GM23338 (cell line): ENCODE measurements at regions not wholly inside any gene's neighbourhood (a gene's known extent, or its start where the extent isn't known, plus 50 kb on each side); places are given as distances from the start of the nearest gene placed in this dataset.

Source experiments
- ATAC-seq: fragments of 200-7000 bp; cut with Tn5 transposase; 3 replicates; pipeline ENCODE4 v1.9.1; 2020
- DNase-seq: peaks from one replicate; pipeline ENCODE4 v3.0.0-alpha.2; 2015; ENCODE audit warnings: low spot score
- H2AFZ ChIP-seq: fragments of 200-600 bp; sonication (generic); 2 replicates; pipeline ENCODE4 v1.8.0; 2016; ENCODE audit warnings: antibody characterized with exemption, mild to moderate bottlenecking, moderate library complexity
- H3F3A ChIP-seq: fragments of 200-600 bp; sonication (generic); replicated peaks from 2 replicates; pipeline ENCODE4 v1.8.0; 2017; ENCODE audit warnings: antibody characterized with exemption, mixed run types, low read depth
- H3K27ac ChIP-seq: fragments of 200-600 bp; sonication (generic); 2 replicates; pipeline ENCODE4 v1.6.1; 2016; ENCODE audit warnings: low read depth
- H3K27me3 ChIP-seq: fragments of 200-600 bp; sonication (generic); 2 replicates; pipeline ENCODE4 v1.8.0; 2016; ENCODE audit warnings: mild to moderate bottlenecking, mixed run types, moderate library complexity; ENCODE audit not compliant: insufficient read depth
- H3K36me3 ChIP-seq: fragments of 200-600 bp; sonication (generic); 2 replicates; pipeline ENCODE4 v1.8.0; 2016; ENCODE audit warnings: mild to moderate bottlenecking; ENCODE audit not compliant: insufficient read depth
- H3K4me1 ChIP-seq: fragments of 200-600 bp; sonication (generic); 2 replicates; pipeline ENCODE4 v1.8.0; 2016; ENCODE audit warnings: mild to moderate bottlenecking, moderate library complexity; ENCODE audit not compliant: insufficient read depth
- H3K4me2 ChIP-seq: fragments of 200-600 bp; sonication (generic); 2 replicates; pipeline ENCODE4 v1.7.1; 2017; ENCODE audit warnings: mixed run types
- H3K4me3 ChIP-seq: fragments of 200-600 bp; sonication (generic); 2 replicates; pipeline ENCODE4 v1.6.1; 2016; ENCODE audit warnings: mixed run types
- H3K79me2 ChIP-seq: fragments of 200-600 bp; sonication (generic); replicated peaks from 2 replicates; pipeline ENCODE4 v1.8.0; 2017; ENCODE audit warnings: mild to moderate bottlenecking; ENCODE audit not compliant: insufficient read depth
- H3K9me2 ChIP-seq: fragments of 200-600 bp; sonication (generic); 2 replicates; pipeline ENCODE4 v1.8.0; 2017; ENCODE audit not compliant: insufficient read depth
- H4K20me1 ChIP-seq: fragments of 200-600 bp; sonication (generic); replicated peaks from 2 replicates; pipeline ENCODE4 v1.8.0; 2017; ENCODE audit warnings: mild to moderate bottlenecking; ENCODE audit not compliant: insufficient read depth
- H3K27ac Mint-ChIP-seq: 2 replicates; pipeline ENCODE4 v1.8.0; 2020; ENCODE audit warnings: inconsistent platforms, mild to moderate bottlenecking, moderate library complexity, mixed read lengths
- H3K27me3 Mint-ChIP-seq: 3 replicates; pipeline ENCODE4 v1.8.0; 2022; ENCODE audit warnings: low read depth, mild to moderate bottlenecking, moderate library complexity, mixed read lengths, inconsistent platforms; ENCODE audit not compliant: insufficient read depth, poor library complexity
- H3K36me3 Mint-ChIP-seq: 3 replicates; pipeline ENCODE4 v1.8.0; 2021; ENCODE audit warnings: low read depth, mild to moderate bottlenecking, inconsistent platforms, moderate library complexity, mixed read lengths
- H3K4me1 Mint-ChIP-seq: 3 replicates; pipeline ENCODE4 v1.8.0; 2020; ENCODE audit warnings: mild to moderate bottlenecking, inconsistent platforms, mixed read lengths
- H3K4me3 Mint-ChIP-seq: 3 replicates; pipeline ENCODE4 v1.8.0; 2021; ENCODE audit warnings: moderate library complexity, mild to moderate bottlenecking, inconsistent platforms, mixed read lengths
- H3K9me3 Mint-ChIP-seq: 3 replicates; pipeline ENCODE4 v1.8.0; 2020; ENCODE audit warnings: moderate library complexity, mild to moderate bottlenecking, inconsistent platforms, mixed read lengths
- CREB1 ChIP-seq: fragments of 250-450 bp; sonication (Bioruptor Pico); IDR thresholded peaks from 2 replicates; pipeline ENCODE4 v1.5.0; 2020; ENCODE audit warnings: low read depth, mild to moderate bottlenecking, moderate library complexity
- CTCF ChIP-seq, 2 experiments: fragments of 200-600 bp in 1 of 2; sonication (generic) in 1 of 2; conservative IDR thresholded peaks; 2 replicates each; pipeline versions ENCODE4 v1.5.1 to v1.6.1; 2016 to 2017; ENCODE audit warnings: antibody characterized with exemption in 2 of 2, low read depth in 2 of 2, mild to moderate bottlenecking in 2 of 2, moderate library complexity in 1 of 2
- EZH2 ChIP-seq: fragments of 200-600 bp; sonication (generic); IDR thresholded peaks from one replicate; pipeline ENCODE4 v1.8.0; 2017; ENCODE audit warnings: antibody characterized with exemption, mild to moderate bottlenecking, low read depth; ENCODE audit not compliant: unreplicated experiment
- EZH2phosphoT487 ChIP-seq: fragments of 200-600 bp; sonication (generic); IDR thresholded peaks from one replicate; pipeline ENCODE4 v1.8.1; 2018; ENCODE audit warnings: antibody characterized with exemption; ENCODE audit not compliant: unreplicated experiment
- JUNB ChIP-seq: IDR thresholded peaks from one replicate; pipeline ENCODE4 v1.6.1; 2016; ENCODE audit warnings: antibody characterized with exemption; ENCODE audit not compliant: unreplicated experiment
- NANOG ChIP-seq: IDR thresholded peaks from 2 replicates; pipeline ENCODE4 v1.6.1; 2016; ENCODE audit warnings: antibody characterized with exemption, borderline replicate concordance
- POLR2AphosphoS5 ChIP-seq: IDR thresholded peaks from 2 replicates; pipeline ENCODE4 v1.6.1; 2016; ENCODE audit warnings: antibody characterized with exemption, low read depth
- STAT1 ChIP-seq: IDR thresholded peaks from one replicate; pipeline ENCODE4 v1.6.1; 2016; ENCODE audit warnings: antibody characterized with exemption; ENCODE audit not compliant: unreplicated experiment
- ZNF114 ChIP-seq: fragments of 250-450 bp; sonication (Bioruptor Pico); IDR thresholded peaks from 2 replicates; pipeline ENCODE4 v1.5.0; 2020; ENCODE audit warnings: mild to moderate bottlenecking, moderate library complexity
- ZNF331 ChIP-seq: fragments of 250-450 bp; sonication (Bioruptor Pico); IDR thresholded peaks from 2 replicates; pipeline ENCODE4 v1.5.0; 2020; ENCODE audit warnings: low read depth, mild to moderate bottlenecking, moderate library complexity
- TF ChIP-seq, protein P1 (sequence below): IDR thresholded peaks from 2 replicates; pipeline ENCODE4 v1.6.1; 2016; ENCODE audit warnings: antibody characterized with exemption
- TF ChIP-seq, protein P2 (sequence below): IDR thresholded peaks from one replicate; pipeline ENCODE4 v1.6.1; 2018; ENCODE audit warnings: antibody characterized with exemption; ENCODE audit not compliant: unreplicated experiment
- TF ChIP-seq, protein P3 (sequence below): fragments of 250-450 bp; sonication (Bioruptor Pico); IDR thresholded peaks from 2 replicates; pipeline ENCODE4 v1.5.0; 2020; ENCODE audit warnings: mild to moderate bottlenecking, moderate library complexity

GRCh38 chr4:11281720-11282119 lies 147.0 kb downstream of the HS3ST1 start:
- Mint-ChIP-seq H3K4me1 (no peaks in the 10 kb centered on the region), H3K27ac (no peak overlapping the region), H3K27me3 (peaks cover 4% of the 10 kb centered on the region), H3K4me3 (no peak overlapping the region), H3K36me3 (peaks cover 18% of the 10 kb centered on the region), H3K9me3 (peaks cover 25% of the 10 kb centered on the region)
- Histone ChIP-seq H3K4me2 (no peak overlapping the region), H3K27me3 (no peaks in the 10 kb centered on the region), H3K4me1 (no peaks in the 10 kb centered on the region), H3K79me2 (no peaks in the 10 kb centered on the region), H3K9me2 (no peaks in the 10 kb centered on the region), H4K20me1 (no peaks in the 10 kb centered on the region), H3K27ac (no peak overlapping the region), H3K36me3 (no peaks in the 10 kb centered on the region), H3K4me3 (no peak overlapping the region), H3F3A (no peaks in the 10 kb centered on the region), H2AFZ (no peak overlapping the region)
- TF ChIP-seq CREB1 (CRISPR knock-in tag) (no peak), ZNF331 (no peak), CTCF (conservative IDR thresholded peaks at IDR 0.05; ENCODE audit: low read depth in 2 of 2) (no peak), EZH2phosphoT487 (no peak), POLR2AphosphoS5 (no peak), ZNF114 (CRISPR knock-in tag) (no peak), STAT1 (no peak), NANOG (no peak), EZH2 (no peak), JUNB (no peak)
- TF ChIP-seq, protein P1, sequence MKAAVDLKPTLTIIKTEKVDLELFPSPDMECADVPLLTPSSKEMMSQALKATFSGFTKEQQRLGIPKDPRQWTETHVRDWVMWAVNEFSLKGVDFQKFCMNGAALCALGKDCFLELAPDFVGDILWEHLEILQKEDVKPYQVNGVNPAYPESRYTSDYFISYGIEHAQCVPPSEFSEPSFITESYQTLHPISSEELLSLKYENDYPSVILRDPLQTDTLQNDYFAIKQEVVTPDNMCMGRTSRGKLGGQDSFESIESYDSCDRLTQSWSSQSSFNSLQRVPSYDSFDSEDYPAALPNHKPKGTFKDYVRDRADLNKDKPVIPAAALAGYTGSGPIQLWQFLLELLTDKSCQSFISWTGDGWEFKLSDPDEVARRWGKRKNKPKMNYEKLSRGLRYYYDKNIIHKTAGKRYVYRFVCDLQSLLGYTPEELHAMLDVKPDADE, result no peak
- TF ChIP-seq, protein P2, sequence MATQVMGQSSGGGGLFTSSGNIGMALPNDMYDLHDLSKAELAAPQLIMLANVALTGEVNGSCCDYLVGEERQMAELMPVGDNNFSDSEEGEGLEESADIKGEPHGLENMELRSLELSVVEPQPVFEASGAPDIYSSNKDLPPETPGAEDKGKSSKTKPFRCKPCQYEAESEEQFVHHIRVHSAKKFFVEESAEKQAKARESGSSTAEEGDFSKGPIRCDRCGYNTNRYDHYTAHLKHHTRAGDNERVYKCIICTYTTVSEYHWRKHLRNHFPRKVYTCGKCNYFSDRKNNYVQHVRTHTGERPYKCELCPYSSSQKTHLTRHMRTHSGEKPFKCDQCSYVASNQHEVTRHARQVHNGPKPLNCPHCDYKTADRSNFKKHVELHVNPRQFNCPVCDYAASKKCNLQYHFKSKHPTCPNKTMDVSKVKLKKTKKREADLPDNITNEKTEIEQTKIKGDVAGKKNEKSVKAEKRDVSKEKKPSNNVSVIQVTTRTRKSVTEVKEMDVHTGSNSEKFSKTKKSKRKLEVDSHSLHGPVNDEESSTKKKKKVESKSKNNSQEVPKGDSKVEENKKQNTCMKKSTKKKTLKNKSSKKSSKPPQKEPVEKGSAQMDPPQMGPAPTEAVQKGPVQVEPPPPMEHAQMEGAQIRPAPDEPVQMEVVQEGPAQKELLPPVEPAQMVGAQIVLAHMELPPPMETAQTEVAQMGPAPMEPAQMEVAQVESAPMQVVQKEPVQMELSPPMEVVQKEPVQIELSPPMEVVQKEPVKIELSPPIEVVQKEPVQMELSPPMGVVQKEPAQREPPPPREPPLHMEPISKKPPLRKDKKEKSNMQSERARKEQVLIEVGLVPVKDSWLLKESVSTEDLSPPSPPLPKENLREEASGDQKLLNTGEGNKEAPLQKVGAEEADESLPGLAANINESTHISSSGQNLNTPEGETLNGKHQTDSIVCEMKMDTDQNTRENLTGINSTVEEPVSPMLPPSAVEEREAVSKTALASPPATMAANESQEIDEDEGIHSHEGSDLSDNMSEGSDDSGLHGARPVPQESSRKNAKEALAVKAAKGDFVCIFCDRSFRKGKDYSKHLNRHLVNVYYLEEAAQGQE, result no peak
- TF ChIP-seq, protein P3, sequence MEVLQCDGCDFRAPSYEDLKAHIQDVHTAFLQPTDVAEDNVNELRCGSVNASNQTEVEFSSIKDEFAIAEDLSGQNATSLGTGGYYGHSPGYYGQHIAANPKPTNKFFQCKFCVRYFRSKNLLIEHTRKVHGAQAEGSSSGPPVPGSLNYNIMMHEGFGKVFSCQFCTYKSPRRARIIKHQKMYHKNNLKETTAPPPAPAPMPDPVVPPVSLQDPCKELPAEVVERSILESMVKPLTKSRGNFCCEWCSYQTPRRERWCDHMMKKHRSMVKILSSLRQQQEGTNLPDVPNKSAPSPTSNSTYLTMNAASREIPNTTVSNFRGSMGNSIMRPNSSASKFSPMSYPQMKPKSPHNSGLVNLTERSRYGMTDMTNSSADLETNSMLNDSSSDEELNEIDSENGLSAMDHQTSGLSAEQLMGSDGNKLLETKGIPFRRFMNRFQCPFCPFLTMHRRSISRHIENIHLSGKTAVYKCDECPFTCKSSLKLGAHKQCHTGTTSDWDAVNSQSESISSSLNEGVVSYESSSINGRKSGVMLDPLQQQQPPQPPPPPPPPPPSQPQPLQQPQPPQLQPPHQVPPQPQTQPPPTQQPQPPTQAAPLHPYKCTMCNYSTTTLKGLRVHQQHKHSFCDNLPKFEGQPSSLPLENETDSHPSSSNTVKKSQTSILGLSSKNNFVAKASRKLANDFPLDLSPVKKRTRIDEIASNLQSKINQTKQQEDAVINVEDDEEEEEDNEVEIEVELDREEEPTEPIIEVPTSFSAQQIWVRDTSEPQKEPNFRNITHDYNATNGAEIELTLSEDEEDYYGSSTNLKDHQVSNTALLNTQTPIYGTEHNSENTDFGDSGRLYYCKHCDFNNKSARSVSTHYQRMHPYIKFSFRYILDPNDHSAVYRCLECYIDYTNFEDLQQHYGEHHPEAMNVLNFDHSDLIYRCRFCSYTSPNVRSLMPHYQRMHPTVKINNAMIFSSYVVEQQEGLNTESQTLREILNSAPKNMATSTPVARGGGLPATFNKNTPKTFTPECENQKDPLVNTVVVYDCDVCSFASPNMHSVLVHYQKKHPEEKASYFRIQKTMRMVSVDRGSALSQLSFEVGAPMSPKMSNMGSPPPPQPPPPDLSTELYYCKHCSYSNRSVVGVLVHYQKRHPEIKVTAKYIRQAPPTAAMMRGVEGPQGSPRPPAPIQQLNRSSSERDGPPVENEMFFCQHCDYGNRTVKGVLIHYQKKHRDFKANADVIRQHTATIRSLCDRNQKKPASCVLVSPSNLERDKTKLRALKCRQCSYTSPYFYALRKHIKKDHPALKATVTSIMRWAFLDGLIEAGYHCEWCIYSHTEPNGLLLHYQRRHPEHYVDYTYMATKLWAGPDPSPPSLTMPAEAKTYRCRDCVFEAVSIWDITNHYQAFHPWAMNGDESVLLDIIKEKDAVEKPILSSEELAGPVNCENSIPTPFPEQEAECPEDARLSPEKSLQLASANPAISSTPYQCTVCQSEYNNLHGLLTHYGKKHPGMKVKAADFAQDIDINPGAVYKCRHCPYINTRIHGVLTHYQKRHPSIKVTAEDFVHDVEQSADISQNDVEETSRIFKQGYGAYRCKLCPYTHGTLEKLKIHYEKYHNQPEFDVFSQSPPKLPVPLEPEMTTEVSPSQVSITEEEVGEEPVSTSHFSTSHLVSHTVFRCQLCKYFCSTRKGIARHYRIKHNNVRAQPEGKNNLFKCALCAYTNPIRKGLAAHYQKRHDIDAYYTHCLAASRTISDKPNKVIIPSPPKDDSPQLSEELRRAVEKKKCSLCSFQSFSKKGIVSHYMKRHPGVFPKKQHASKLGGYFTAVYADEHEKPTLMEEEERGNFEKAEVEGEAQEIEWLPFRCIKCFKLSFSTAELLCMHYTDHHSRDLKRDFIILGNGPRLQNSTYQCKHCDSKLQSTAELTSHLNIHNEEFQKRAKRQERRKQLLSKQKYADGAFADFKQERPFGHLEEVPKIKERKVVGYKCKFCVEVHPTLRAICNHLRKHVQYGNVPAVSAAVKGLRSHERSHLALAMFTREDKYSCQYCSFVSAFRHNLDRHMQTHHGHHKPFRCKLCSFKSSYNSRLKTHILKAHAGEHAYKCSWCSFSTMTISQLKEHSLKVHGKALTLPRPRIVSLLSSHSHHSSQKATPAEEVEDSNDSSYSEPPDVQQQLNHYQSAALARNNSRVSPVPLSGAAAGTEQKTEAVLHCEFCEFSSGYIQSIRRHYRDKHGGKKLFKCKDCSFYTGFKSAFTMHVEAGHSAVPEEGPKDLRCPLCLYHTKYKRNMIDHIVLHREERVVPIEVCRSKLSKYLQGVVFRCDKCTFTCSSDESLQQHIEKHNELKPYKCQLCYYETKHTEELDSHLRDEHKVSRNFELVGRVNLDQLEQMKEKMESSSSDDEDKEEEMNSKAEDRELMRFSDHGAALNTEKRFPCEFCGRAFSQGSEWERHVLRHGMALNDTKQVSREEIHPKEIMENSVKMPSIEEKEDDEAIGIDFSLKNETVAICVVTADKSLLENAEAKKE (CRISPR knock-in tag), result no peak
- ATAC-seq (no peak), DNase-seq (no peak)
